GM12878 (cell line): ENCODE measurements at regions not wholly inside any gene's neighbourhood (a gene's known extent, or its start where the extent isn't known, plus 50 kb on each side); places are given as distances from the start of the nearest gene placed in this dataset.

Experiments used
- ATAC-seq: fragments of 200-7000 bp; cut with Tn5 transposase; 3 replicates; pipeline ENCODE4 v1.9.1; 2020; ENCODE audit warnings: mild to moderate bottlenecking, moderate library complexity
- BruUV-seq: library from RNA; stranded (reverse); fragments of 400-500 nt; replicated peaks from 2 replicates; lab custom pipeline; 2021; lab: Mats Ljungman, UMichigan
- CTCF ChIA-PET: fragments of 300-600 bp; sonication (Branson Sonifier 250); formaldehyde crosslinking; extraction: SDS; loops from one replicate; lab custom pipeline; 2021; ENCODE audit warnings: inconsistent platforms; lab: Yijun Ruan, JAX
- POLR2A ChIA-PET: fragments of 350-600 bp; formaldehyde crosslinking; extraction: SDS; loops from one replicate; lab custom pipeline; 2021; ENCODE audit warnings: inconsistent platforms; lab: Charles Lee
- RAD21 ChIA-PET: fragments of 300-600 bp; sonication (Branson Sonifier 250); formaldehyde crosslinking; loops from one replicate; lab custom pipeline; 2023; ENCODE audit warnings: antibody characterized with exemption; ENCODE audit not compliant: unreplicated experiment; lab: Charles Lee
- SMC1A ChIA-PET: fragments of 300-600 bp; sonication (Branson Sonifier 250); formaldehyde crosslinking; loops from one replicate; lab custom pipeline; 2023; ENCODE audit not compliant: unreplicated experiment, uncharacterized antibody; lab: Charles Lee
- DNase-seq: peaks from one replicate; pipeline ENCODE4 v3.0.0-alpha.2; 2011; ENCODE audit warnings: low read depth, low spot score
- FAIRE-seq: peaks from 3 replicates; lab custom pipeline; 2011; peaks lifted over from hg19 to GRCh38; lab: Jason Lieb, UNC
- H2AFZ ChIP-seq: 2 replicates; pipeline ENCODE4 v1.6.0; 2011; ENCODE audit warnings: low read depth, low read length, control low read depth; ENCODE audit not compliant: control insufficient read depth
- H3K27ac ChIP-seq: 2 replicates; pipeline ENCODE4 v1.5.1; 2011; ENCODE audit warnings: control low read depth; ENCODE audit not compliant: control insufficient read depth, insufficient read depth
- H3K27me3 ChIP-seq, 2 experiments: replicated peaks in 1 of 2; 2 replicates each; pipeline versions ENCODE4 v1.6.0 to v1.6.1; 2011; ENCODE audit warnings: low read length in 1 of 2; ENCODE audit not compliant: control insufficient read depth in 2 of 2, insufficient read depth in 2 of 2
- H3K36me3 ChIP-seq, 2 experiments: 2 replicates each; pipeline ENCODE4 v1.5.1; 2011; ENCODE audit warnings: low read length in 1 of 2; ENCODE audit not compliant: control insufficient read depth in 2 of 2, insufficient read depth in 2 of 2
- H3K4me1 ChIP-seq: 2 replicates; pipeline ENCODE4 v1.6.1; 2011; ENCODE audit warnings: mild to moderate bottlenecking, low read length, moderate library complexity, mixed read lengths; ENCODE audit not compliant: control insufficient read depth, insufficient read depth
- H3K4me2 ChIP-seq: 2 replicates; pipeline ENCODE4 v1.6.0; 2011; ENCODE audit warnings: control low read depth; ENCODE audit not compliant: control insufficient read depth, insufficient read depth
- H3K4me3 ChIP-seq: fragments of 200-600 bp; sonication (generic); 2 replicates; pipeline ENCODE4 v1.5.1; 2016
- H3K79me2 ChIP-seq: 2 replicates; pipeline ENCODE4 v1.6.0; 2011; ENCODE audit warnings: low read length; ENCODE audit not compliant: control insufficient read depth, insufficient read depth
- H3K9ac ChIP-seq: 2 replicates; pipeline ENCODE4 v1.8.0; 2011; ENCODE audit warnings: low read length, control low read depth, mixed read lengths; ENCODE audit not compliant: control insufficient read depth, insufficient read depth
- H3K9me3 ChIP-seq: replicated peaks from 3 replicates; pipeline ENCODE4 v1.5.1; 2011; ENCODE audit warnings: mild to moderate bottlenecking, low read length; ENCODE audit not compliant: control insufficient read depth, insufficient read depth
- H4K20me1 ChIP-seq: 2 replicates; pipeline ENCODE4 v1.6.0; 2011; ENCODE audit not compliant: control insufficient read depth, insufficient read depth
- CREB1 ChIP-seq: IDR thresholded peaks from 2 replicates; pipeline ENCODE4 v1.6.1; 2012; ENCODE audit warnings: low read depth, mild to moderate bottlenecking, inconsistent platforms
- EGR1 ChIP-seq, 2 experiments: IDR thresholded peaks; 1 replicate in 1 of 2; 2 replicates in 1 of 2; pipeline ENCODE4 v1.6.1; 2011 to 2012; ENCODE audit warnings: low read depth in 2 of 2, low read length in 2 of 2, borderline replicate concordance in 1 of 2, mild to moderate bottlenecking in 1 of 2, moderate library complexity in 1 of 2
- IKZF2 ChIP-seq, 2 experiments: fragments of 450-650 bp; IDR thresholded peaks; 2 replicates each; pipeline ENCODE4 v1.6.1; 2017; ENCODE audit warnings: mild to moderate bottlenecking in 2 of 2, moderate library complexity in 2 of 2
- KDM1A ChIP-seq: fragments of 200-600 bp; sonication (generic); IDR thresholded peaks from 2 replicates; pipeline ENCODE4 v1.6.1; 2016; ENCODE audit warnings: borderline replicate concordance
- MXI1 ChIP-seq: fragments of 150-350 bp; IDR thresholded peaks from 2 replicates; pipeline ENCODE4 v1.6.1; 2011; ENCODE audit warnings: low read depth, mild to moderate bottlenecking, inconsistent platforms, low read length, improper control_type of control experiment
- NFXL1 ChIP-seq: fragments of 450-650 bp; IDR thresholded peaks from 2 replicates; pipeline ENCODE4 v1.6.1; 2017; ENCODE audit warnings: antibody characterized with exemption, mild to moderate bottlenecking, borderline replicate concordance
- SIN3A ChIP-seq: IDR thresholded peaks from 2 replicates; pipeline ENCODE4 v1.6.1; 2012; ENCODE audit warnings: low read depth, low read length, improper control_type of control experiment
- SMAD5 ChIP-seq: IDR thresholded peaks from 2 replicates; pipeline ENCODE4 v1.6.1; 2016; ENCODE audit warnings: antibody characterized with exemption, low read depth
- YY1 ChIP-seq: IDR thresholded peaks from 2 replicates; pipeline ENCODE4 v1.6.1; 2011; ENCODE audit warnings: low read depth, mild to moderate bottlenecking, low read length
- WGBS: methylation state at CpG from one replicate; pipeline ENCODE4 v1.1.6; 2016; ENCODE audit warnings: low lambda C conversion rate; ENCODE audit not compliant: insufficient replicate concordance, insufficient coverage; ENCODE audit errors: missing lambda C conversion rate; 5-methylcytosine and 5-hydroxymethylcytosine counted together
- in situ Hi-C: fragments of 300-500 bp; cut with MboI; formaldehyde crosslinking; loops from 9 replicates; pipeline ENCODE4 v1.14.3; 2018; ENCODE audit warnings: mixed read lengths
- intact Hi-C: fragments of 100-400 bp; cut with micrococcal nuclease; formaldehyde crosslinking; loops from one replicate; pipeline ENCODE4 v1.14.2; 2022; ENCODE audit not compliant: unreplicated experiment
- TF ChIP-seq, protein P1 (sequence below): fragments of 450-650 bp; IDR thresholded peaks from 2 replicates; pipeline ENCODE4 v1.6.1; 2017; ENCODE audit warnings: mild to moderate bottlenecking
- TF ChIP-seq, protein P2 (sequence below): fragments of 450-650 bp; IDR thresholded peaks from 2 replicates; pipeline ENCODE4 v1.6.1; 2016; ENCODE audit warnings: mild to moderate bottlenecking, moderate library complexity, borderline replicate concordance
- TF ChIP-seq, protein P3 (sequence below): fragments of 450-650 bp; IDR thresholded peaks from 2 replicates; pipeline ENCODE4 v1.6.1; 2017; ENCODE audit warnings: mild to moderate bottlenecking, moderate library complexity

DNA sequence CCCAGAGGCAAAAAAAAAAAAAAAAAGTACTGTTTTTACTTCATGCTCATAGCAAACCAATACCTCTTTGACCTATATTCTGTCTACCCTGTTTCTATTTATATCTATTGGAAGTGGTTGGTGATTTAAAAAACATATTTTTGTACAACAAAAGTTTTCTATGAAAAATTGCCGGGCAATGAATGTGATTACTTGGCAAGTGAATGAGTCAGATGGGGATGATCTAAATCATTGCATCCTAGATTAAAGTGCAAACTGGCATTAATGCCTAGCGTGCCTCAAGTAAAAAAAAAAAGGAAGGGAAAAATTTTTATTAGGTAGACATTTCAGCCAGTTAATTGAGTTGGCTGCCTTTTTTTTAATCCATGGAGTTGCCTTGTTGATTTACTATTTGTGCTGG lies 500.6 kb downstream of the KCTD12 start (continued):
- TF ChIP-seq, protein P1, sequence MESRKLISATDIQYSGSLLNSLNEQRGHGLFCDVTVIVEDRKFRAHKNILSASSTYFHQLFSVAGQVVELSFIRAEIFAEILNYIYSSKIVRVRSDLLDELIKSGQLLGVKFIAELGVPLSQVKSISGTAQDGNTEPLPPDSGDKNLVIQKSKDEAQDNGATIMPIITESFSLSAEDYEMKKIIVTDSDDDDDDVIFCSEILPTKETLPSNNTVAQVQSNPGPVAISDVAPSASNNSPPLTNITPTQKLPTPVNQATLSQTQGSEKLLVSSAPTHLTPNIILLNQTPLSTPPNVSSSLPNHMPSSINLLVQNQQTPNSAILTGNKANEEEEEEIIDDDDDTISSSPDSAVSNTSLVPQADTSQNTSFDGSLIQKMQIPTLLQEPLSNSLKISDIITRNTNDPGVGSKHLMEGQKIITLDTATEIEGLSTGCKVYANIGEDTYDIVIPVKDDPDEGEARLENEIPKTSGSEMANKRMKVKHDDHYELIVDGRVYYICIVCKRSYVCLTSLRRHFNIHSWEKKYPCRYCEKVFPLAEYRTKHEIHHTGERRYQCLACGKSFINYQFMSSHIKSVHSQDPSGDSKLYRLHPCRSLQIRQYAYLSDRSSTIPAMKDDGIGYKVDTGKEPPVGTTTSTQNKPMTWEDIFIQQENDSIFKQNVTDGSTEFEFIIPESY = no peak
- TF ChIP-seq IKZF2 (IDR thresholded peaks at IDR 0.05) = no peak
- no peak for TF ChIP-seq MXI1
- no peak for TF ChIP-seq YY1

DNA sequence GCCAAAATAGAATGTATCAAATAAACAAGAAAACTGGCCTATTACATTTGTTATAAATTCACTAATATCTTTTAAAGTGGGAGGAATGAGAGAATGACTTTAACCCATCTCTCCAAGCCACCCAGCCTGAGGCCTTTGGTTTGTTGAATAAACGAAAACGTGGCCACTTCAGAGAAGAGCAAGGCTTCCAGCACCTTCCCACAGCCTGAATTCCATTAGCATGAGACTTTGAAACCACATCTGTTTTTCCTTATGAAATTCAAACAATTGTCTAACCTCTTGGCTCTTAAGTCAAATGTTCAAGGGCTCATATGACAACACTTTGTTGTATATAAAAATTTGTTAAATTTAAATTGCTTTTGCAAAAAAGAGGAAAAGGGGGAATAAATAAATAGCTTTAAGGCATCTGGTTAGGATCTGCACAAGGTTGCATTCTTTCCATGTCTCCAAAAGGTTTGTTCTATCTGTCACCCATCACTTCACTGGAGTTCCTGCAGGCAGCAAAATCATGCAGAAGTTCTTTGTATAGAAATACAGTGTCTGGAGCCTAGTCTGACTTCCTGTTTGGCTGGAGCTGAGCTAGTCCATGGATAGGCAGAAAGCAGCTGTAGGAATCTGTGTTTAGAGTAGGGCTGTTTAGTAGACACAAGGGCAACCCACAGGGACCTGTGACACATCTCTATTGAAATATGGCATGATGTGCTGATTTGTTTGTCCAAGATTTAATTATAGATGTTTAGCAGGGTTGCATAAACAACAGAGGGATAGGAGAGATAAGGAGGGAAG lies 502.3 kb downstream of the KCTD12 start:
- Histone ChIP-seq H3K4me2 (no peak overlapping the region), H4K20me1 (no peaks in the 10 kb centered on the region), H3K27me3 (no peaks in the 10 kb centered on the region), H2AFZ (no peak overlapping the region), H3K36me3 (no peaks in the 10 kb centered on the region), H3K4me1 (no peaks in the 10 kb centered on the region), H3K9me3 (no peaks in the 10 kb centered on the region), H3K27ac (no peak overlapping the region), H3K9ac (no peak overlapping the region), H3K4me3 (no peak overlapping the region), H3K79me2 (no peaks in the 10 kb centered on the region)
- BruUV-seq = no TSS peak
- in situ Hi-C loops = no loop called here
- SMC1A ChIA-PET = no interaction called here
- 0% methylated on average over 2 of the region's 2 CpGs for WGBS
- no peak for ATAC-seq
- RAD21 ChIA-PET = no interaction called here
- POLR2A ChIA-PET = no interaction called here
- no peak for FAIRE-seq
- CTCF ChIA-PET = no interaction called here
- intact Hi-C loops = no loop called here
- no peak for DNase-seq
- no peak for TF ChIP-seq CREB1
- no peak for TF ChIP-seq SMAD5
- no peak for TF ChIP-seq EGR1 (IDR thresholded peaks at IDR 0.05; ENCODE audit: borderline replicate concordance in 1 of 2, low read depth in 2 of 2, low read length in 2 of 2)
- TF ChIP-seq, protein P2, sequence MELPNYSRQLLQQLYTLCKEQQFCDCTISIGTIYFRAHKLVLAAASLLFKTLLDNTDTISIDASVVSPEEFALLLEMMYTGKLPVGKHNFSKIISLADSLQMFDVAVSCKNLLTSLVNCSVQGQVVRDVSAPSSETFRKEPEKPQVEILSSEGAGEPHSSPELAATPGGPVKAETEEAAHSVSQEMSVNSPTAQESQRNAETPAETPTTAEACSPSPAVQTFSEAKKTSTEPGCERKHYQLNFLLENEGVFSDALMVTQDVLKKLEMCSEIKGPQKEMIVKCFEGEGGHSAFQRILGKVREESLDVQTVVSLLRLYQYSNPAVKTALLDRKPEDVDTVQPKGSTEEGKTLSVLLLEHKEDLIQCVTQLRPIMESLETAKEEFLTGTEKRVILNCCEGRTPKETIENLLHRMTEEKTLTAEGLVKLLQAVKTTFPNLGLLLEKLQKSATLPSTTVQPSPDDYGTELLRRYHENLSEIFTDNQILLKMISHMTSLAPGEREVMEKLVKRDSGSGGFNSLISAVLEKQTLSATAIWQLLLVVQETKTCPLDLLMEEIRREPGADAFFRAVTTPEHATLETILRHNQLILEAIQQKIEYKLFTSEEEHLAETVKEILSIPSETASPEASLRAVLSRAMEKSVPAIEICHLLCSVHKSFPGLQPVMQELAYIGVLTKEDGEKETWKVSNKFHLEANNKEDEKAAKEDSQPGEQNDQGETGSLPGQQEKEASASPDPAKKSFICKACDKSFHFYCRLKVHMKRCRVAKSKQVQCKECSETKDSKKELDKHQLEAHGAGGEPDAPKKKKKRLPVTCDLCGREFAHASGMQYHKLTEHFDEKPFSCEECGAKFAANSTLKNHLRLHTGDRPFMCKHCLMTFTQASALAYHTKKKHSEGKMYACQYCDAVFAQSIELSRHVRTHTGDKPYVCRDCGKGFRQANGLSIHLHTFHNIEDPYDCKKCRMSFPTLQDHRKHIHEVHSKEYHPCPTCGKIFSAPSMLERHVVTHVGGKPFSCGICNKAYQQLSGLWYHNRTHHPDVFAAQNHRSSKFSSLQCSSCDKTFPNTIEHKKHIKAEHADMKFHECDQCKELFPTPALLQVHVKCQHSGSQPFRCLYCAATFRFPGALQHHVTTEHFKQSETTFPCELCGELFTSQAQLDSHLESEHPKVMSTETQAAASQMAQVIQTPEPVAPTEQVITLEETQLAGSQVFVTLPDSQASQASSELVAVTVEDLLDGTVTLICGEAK = no peak
- TF ChIP-seq, protein P3, sequence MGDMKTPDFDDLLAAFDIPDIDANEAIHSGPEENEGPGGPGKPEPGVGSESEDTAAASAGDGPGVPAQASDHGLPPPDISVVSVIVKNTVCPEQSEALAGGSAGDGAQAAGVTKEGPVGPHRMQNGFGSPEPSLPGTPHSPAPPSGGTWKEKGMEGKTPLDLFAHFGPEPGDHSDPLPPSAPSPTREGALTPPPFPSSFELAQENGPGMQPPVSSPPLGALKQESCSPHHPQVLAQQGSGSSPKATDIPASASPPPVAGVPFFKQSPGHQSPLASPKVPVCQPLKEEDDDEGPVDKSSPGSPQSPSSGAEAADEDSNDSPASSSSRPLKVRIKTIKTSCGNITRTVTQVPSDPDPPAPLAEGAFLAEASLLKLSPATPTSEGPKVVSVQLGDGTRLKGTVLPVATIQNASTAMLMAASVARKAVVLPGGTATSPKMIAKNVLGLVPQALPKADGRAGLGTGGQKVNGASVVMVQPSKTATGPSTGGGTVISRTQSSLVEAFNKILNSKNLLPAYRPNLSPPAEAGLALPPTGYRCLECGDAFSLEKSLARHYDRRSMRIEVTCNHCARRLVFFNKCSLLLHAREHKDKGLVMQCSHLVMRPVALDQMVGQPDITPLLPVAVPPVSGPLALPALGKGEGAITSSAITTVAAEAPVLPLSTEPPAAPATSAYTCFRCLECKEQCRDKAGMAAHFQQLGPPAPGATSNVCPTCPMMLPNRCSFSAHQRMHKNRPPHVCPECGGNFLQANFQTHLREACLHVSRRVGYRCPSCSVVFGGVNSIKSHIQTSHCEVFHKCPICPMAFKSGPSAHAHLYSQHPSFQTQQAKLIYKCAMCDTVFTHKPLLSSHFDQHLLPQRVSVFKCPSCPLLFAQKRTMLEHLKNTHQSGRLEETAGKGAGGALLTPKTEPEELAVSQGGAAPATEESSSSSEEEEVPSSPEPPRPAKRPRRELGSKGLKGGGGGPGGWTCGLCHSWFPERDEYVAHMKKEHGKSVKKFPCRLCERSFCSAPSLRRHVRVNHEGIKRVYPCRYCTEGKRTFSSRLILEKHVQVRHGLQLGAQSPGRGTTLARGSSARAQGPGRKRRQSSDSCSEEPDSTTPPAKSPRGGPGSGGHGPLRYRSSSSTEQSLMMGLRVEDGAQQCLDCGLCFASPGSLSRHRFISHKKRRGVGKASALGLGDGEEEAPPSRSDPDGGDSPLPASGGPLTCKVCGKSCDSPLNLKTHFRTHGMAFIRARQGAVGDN = no peak
- TF ChIP-seq NFXL1 = no peak
- no peak for TF ChIP-seq KDM1A
- TF ChIP-seq SIN3A = no peak
